MM.1S (cell line): ENCODE measurements at regions not wholly inside any gene's neighbourhood (a gene's known extent, or its start where the extent isn't known, plus 50 kb on each side); places are given as distances from the start of the nearest gene placed in this dataset.

Source experiments
- EZH2 ChIP-seq: fragments of 300-600 bp; sonication (generic); optimal IDR thresholded peaks from 2 replicates; pipeline ENCODE3; 2017; ENCODE audit warnings: low read depth, mild to moderate bottlenecking, antibody characterized with exemption, low read length, mixed read lengths
- EZH2phosphoT487 ChIP-seq: fragments of 300-600 bp; sonication (generic); IDR thresholded peaks from 2 replicates; pipeline ENCODE4 v1.6.1; 2018; ENCODE audit warnings: antibody characterized with exemption, low read length
- TF ChIP-seq, protein P1 (sequence below): fragments of 300-600 bp; sonication (generic); IDR thresholded peaks from 2 replicates; pipeline ENCODE4 v1.5.1; 2016; ENCODE audit warnings: antibody characterized with exemption, low read length, mixed read lengths

DNA sequence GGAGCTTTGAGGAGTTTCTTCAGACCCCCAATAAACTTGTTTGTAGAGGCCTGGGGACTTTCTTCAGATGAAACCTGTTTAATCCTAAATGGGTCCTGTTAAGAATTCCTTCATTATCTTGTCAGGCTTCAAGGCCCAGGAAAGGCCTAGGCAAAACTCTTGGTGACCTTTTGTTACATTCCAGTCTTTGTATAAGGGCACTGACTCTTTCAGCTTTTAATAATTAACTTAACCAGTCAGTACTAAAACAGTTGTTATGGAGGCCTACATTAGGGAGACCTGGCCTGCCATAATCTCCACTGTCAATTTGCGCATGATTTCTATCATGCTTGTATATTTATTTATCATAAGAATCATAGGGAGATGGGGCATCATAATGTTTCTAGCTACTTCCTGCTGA lies 110.2 kb downstream of the FCRL5 start:
- TF ChIP-seq, protein P1, sequence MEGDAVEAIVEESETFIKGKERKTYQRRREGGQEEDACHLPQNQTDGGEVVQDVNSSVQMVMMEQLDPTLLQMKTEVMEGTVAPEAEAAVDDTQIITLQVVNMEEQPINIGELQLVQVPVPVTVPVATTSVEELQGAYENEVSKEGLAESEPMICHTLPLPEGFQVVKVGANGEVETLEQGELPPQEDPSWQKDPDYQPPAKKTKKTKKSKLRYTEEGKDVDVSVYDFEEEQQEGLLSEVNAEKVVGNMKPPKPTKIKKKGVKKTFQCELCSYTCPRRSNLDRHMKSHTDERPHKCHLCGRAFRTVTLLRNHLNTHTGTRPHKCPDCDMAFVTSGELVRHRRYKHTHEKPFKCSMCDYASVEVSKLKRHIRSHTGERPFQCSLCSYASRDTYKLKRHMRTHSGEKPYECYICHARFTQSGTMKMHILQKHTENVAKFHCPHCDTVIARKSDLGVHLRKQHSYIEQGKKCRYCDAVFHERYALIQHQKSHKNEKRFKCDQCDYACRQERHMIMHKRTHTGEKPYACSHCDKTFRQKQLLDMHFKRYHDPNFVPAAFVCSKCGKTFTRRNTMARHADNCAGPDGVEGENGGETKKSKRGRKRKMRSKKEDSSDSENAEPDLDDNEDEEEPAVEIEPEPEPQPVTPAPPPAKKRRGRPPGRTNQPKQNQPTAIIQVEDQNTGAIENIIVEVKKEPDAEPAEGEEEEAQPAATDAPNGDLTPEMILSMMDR = no peak
- TF ChIP-seq EZH2 (no peak), EZH2phosphoT487 (no peak)
